LNCAP (cell line): ENCODE measurements at regions not wholly inside any gene's neighbourhood (a gene's known extent, or its start where the extent isn't known, plus 50 kb on each side); places are given as distances from the start of the nearest gene placed in this dataset.

Experiments
- CTCF ChIP-seq: fragments of 450-650 bp; IDR thresholded peaks from 2 replicates; pipeline ENCODE4 v1.5.1; 2017; ENCODE audit warnings: mild to moderate bottlenecking

GRCh38 chr2:152863826-152864225 lies 145.4 kb downstream of the ARL6IP6 start:
- no peak for TF ChIP-seq CTCF

GRCh38 chr2:152861349-152861942 lies 143.0 kb downstream of the ARL6IP6 start:
- peak; percentile 70 for TF ChIP-seq CTCF

GRCh38 chr2:152858594-152859265 lies 140.3 kb downstream of the ARL6IP6 start:
- TF ChIP-seq CTCF: no peak

- no peak for TF ChIP-seq CTCF
Observed at GRCh38 chr2:152846697-152847470, 128.5 kb downstream of the ARL6IP6 start.

GRCh38 chr2:152835674-152836073 lies 117.3 kb downstream of the ARL6IP6 start:
- TF ChIP-seq CTCF: no peak

- no peak for TF ChIP-seq CTCF
Observed at GRCh38 chr2:152827944-152828343, 109.5 kb downstream of the ARL6IP6 start.

GRCh38 chr2:152826581-152827279 lies 108.3 kb downstream of the ARL6IP6 start:
- no peak for TF ChIP-seq CTCF
